ENCODE measurements at regions not wholly inside any gene's neighbourhood (a gene's known extent, or its start where the extent isn't known, plus 50 kb on each side); places are given as distances from the start of the nearest gene placed in this dataset.

GRCh38 chr4:33512397-33512796 lies 2731.9 kb downstream of the ARAP2 start:
- DNase-seq (no peak), ATAC-seq (no peak)
- Mint-ChIP-seq H3K4me1 (no peaks in the 10 kb centered on the region), H3K9me3 (peaks cover 9 to 19% of the 10 kb centered on the region in 2 donors), H3K4me3 (no peak overlapping the region), H3K36me3 (peaks cover 7% of the 10 kb centered on the region), H3K27ac (no peak overlapping the region), H3K27me3 (ENCODE audit: low read depth in 2 of 2) (no peaks in the 10 kb centered on the region)
- Histone ChIP-seq H3K27me3 (ENCODE audit: control insufficient read depth, insufficient read depth, low read length) (no peaks in the 10 kb centered on the region), H3K9me3 (ENCODE audit: control insufficient read depth, insufficient read depth, low read length) (peaks cover 9% of the 10 kb centered on the region), H3K27ac (ENCODE audit: low read length) (no peak overlapping the region), H3K36me3 (ENCODE audit: control insufficient read depth, insufficient read depth, low read length) (no peaks in the 10 kb centered on the region), H3K4me1 (ENCODE audit: control insufficient read depth, insufficient read depth, low read length) (no peaks in the 10 kb centered on the region), H3K4me3 (ENCODE audit: low read length) (no peak overlapping the region)
- TF ChIP-seq CTCF (IDR thresholded peaks at IDR 0.05) = no peak
- intact Hi-C loops (cut with micrococcal nuclease) = no loop called here
- 1% methylated on average over 3 of the region's 3 CpGs for WGBS (ENCODE audit: insufficient coverage)

GRCh38 chr4:33518856-33519255 lies 2725.5 kb downstream of the ARAP2 start:
- H3K4me1 ChIP-seq (ENCODE audit: control insufficient read depth, insufficient read depth, low read length) = no peaks in the 10 kb centered on the region
- no peak for TF ChIP-seq CTCF (IDR thresholded peaks at IDR 0.05)
- intact Hi-C loops (cut with micrococcal nuclease) = no loop called here
- peaks cover 19% of the 10 kb centered on the region in 2 donors for H3K9me3 Mint-ChIP-seq
- no peak overlapping the region for H3K27ac ChIP-seq (ENCODE audit: low read length)
- no peaks in the 10 kb centered on the region for H3K27me3 ChIP-seq (ENCODE audit: control insufficient read depth, insufficient read depth, low read length)
- H3K36me3 Mint-ChIP-seq = no peaks in the 10 kb centered on the region
- H3K27ac Mint-ChIP-seq = no peak overlapping the region
- H3K4me3 Mint-ChIP-seq = no peak overlapping the region
- H3K27me3 Mint-ChIP-seq (ENCODE audit: low read depth in 2 of 2) = no peaks in the 10 kb centered on the region
- no peak overlapping the region for H3K4me3 ChIP-seq (ENCODE audit: low read length)
- H3K9me3 ChIP-seq (ENCODE audit: control insufficient read depth, insufficient read depth, low read length) = peaks cover 4% of the 10 kb centered on the region
- no peak for ATAC-seq
- no peak for DNase-seq
- H3K36me3 ChIP-seq (ENCODE audit: control insufficient read depth, insufficient read depth, low read length) = no peaks in the 10 kb centered on the region
- H3K4me1 Mint-ChIP-seq = no peaks in the 10 kb centered on the region
- 84% methylated on average over 4 of the region's 6 CpGs for WGBS (ENCODE audit: insufficient coverage)

GRCh38 chr4:33532821-33533220 lies 2711.5 kb downstream of the ARAP2 start:
- H3K27ac ChIP-seq (ENCODE audit: low read length) = no peak overlapping the region
- Mint-ChIP-seq H3K27ac (no peak overlapping the region), H3K27me3 (ENCODE audit: low read depth in 2 of 2) (no peaks in the 10 kb centered on the region), H3K9me3 (peaks cover 14 to 24% of the 10 kb centered on the region in 2 donors), H3K4me1 (no peaks in the 10 kb centered on the region), H3K36me3 (no peaks in the 10 kb centered on the region), H3K4me3 (no peak overlapping the region)
- WGBS (ENCODE audit: insufficient coverage) = 100% methylated on average over 1 of the region's 2 CpGs
- H3K9me3 ChIP-seq (ENCODE audit: control insufficient read depth, insufficient read depth, low read length) = peaks cover 5% of the 10 kb centered on the region
- no peaks in the 10 kb centered on the region for H3K4me1 ChIP-seq (ENCODE audit: control insufficient read depth, insufficient read depth, low read length)
- intact Hi-C loops (cut with micrococcal nuclease) = no loop called here
- no peaks in the 10 kb centered on the region for H3K36me3 ChIP-seq (ENCODE audit: control insufficient read depth, insufficient read depth, low read length)
- H3K4me3 ChIP-seq (ENCODE audit: low read length) = no peak overlapping the region
- H3K27me3 ChIP-seq (ENCODE audit: control insufficient read depth, insufficient read depth, low read length) = no peaks in the 10 kb centered on the region
- ATAC-seq = no peak
- no peak for DNase-seq
- no peak for TF ChIP-seq CTCF (IDR thresholded peaks at IDR 0.05)

- peaks cover 10 to 25% of the 10 kb centered on the region in 2 donors for H3K9me3 Mint-ChIP-seq
- Histone ChIP-seq H3K27ac (ENCODE audit: low read length) (no peak overlapping the region), H3K36me3 (ENCODE audit: control insufficient read depth, insufficient read depth, low read length) (no peaks in the 10 kb centered on the region), H3K9me3 (ENCODE audit: control insufficient read depth, insufficient read depth, low read length) (no peaks in the 10 kb centered on the region), H3K4me3 (ENCODE audit: low read length) (no peak overlapping the region), H3K4me1 (ENCODE audit: control insufficient read depth, insufficient read depth, low read length) (no peaks in the 10 kb centered on the region), H3K27me3 (ENCODE audit: control insufficient read depth, insufficient read depth, low read length) (no peaks in the 10 kb centered on the region)
- no peak overlapping the region for H3K4me3 Mint-ChIP-seq
- no peaks in the 10 kb centered on the region for H3K27me3 Mint-ChIP-seq (ENCODE audit: low read depth in 2 of 2)
- no peak overlapping the region for H3K27ac Mint-ChIP-seq
- 87% methylated on average over 4 of the region's 4 CpGs for WGBS (ENCODE audit: insufficient coverage)
- TF ChIP-seq CTCF (IDR thresholded peaks at IDR 0.05) = no peak
- intact Hi-C loops (cut with micrococcal nuclease) = no loop called here
- H3K4me1 Mint-ChIP-seq = no peaks in the 10 kb centered on the region
- H3K36me3 Mint-ChIP-seq = no peaks in the 10 kb centered on the region
- no peak for DNase-seq
- no peak for ATAC-seq
These were observed 2707.4 kb downstream of the ARAP2 start for GRCh38 chr4:33536898-33537297.

Measured in natural killer cell (primary cell).